ENCODE measurements at regions not wholly inside any gene's neighbourhood (a gene's known extent, or its start where the extent isn't known, plus 50 kb on each side); places are given as distances from the start of the nearest gene placed in this dataset.

DNA sequence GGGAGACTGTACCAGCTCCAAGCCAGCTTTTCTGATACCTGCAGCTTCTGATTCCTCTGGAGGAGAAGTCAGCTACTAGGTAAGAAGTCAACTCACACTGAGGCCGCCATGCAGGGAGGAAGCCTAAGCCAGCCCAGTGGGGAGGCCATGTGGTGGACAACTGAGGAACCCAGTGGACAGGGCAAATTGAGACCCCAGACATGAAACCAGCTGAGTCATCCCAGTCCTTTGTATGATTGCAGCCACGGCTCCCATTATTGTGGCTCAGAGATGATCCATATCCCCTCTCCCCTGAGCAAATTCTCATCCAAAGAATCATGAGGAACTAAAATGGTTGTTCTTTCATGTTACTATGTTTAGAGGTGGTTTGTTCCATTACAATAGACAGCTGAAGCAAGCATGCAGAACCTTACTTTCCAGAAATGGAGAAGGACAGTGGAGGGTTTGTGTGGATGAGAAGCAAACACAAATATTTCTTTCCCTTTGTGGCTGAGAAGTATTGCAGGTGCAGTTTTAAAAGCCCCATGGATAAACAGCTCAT lies 1147.3 kb upstream of the TMEM132C start:
- TF ChIP-seq GATA3 (IDR thresholded peaks at IDR 0.05; ENCODE audit: low read depth, low read length): no peak
- TF ChIP-seq GATA2 (IDR thresholded peaks at IDR 0.05; ENCODE audit: low read depth, low read length): no peak

Measured in SH-SY5Y (cell line).